ENCODE measurements at regions not wholly inside any gene's neighbourhood (a gene's known extent, or its start where the extent isn't known, plus 50 kb on each side); places are given as distances from the start of the nearest gene placed in this dataset.

- Histone ChIP-seq H2AFZ (ENCODE audit: control insufficient read depth, low read length) (no peak overlapping the region), H3K4me2 (ENCODE audit: control insufficient read depth, extremely low read depth, insufficient read depth, low read depth, low read length) (no peak overlapping the region), H3K36me3 (ENCODE audit: control insufficient read depth in 2 of 2, extremely low read depth in 1 of 2, insufficient read depth in 2 of 2, low read length in 2 of 2) (no peaks in the 10 kb centered on the region), H4K20me1 (ENCODE audit: control insufficient read depth, extremely low read depth, insufficient read depth, low read length) (no peaks in the 10 kb centered on the region), H3K9me3 (ENCODE audit: control insufficient read depth, low read depth, low read length) (peaks cover 3% of the 10 kb centered on the region), H3K79me2 (ENCODE audit: control insufficient read depth, insufficient read depth, low read length) (no peaks in the 10 kb centered on the region), H3K9me1 (ENCODE audit: control insufficient read depth, extremely low read depth, insufficient read depth, low read length) (no peaks in the 10 kb centered on the region), H3K27ac (ENCODE audit: control insufficient read depth, insufficient read depth, low read length) (no peak overlapping the region), H3K4me3 (ENCODE audit: control insufficient read depth in 2 of 3, extremely low read depth in 1 of 3, insufficient read depth in 2 of 3, low read depth in 1 of 3, low read length in 3 of 3) (no peak overlapping the region), H3K27me3 (ENCODE audit: control insufficient read depth, extremely low read depth, insufficient read depth, low read length) (no peaks in the 10 kb centered on the region), H3K4me1 (ENCODE audit: control insufficient read depth, extremely low read depth, insufficient read depth, low read length) (no peaks in the 10 kb centered on the region), H3K9ac (ENCODE audit: control insufficient read depth, extremely low read depth, insufficient read depth, low read length) (no peak overlapping the region)
- no peak for TF ChIP-seq EZH2 (IDR thresholded peaks at IDR 0.05; ENCODE audit: low read length)
- TF ChIP-seq CTCF (optimal IDR thresholded peaks at IDR 0.05 in 1 of 3, IDR thresholded peaks at IDR 0.05 in 1 of 3, conservative IDR thresholded peaks at IDR 0.05 in 1 of 3; ENCODE audit: extremely low read depth in 1 of 3, insufficient read depth in 2 of 3, low read length in 3 of 3), result no peak
- DNase-seq (ENCODE audit: low read depth, low spot score) (no peak), FAIRE-seq (no peak)
- dilution Hi-C loops (cut with MboI; ENCODE audit: extremely low pct_ligation_motif_present, low sequenced_read_pairs), result no loop called here
Observed at GRCh38 chr14:49051328-49052060, 534.7 kb downstream of the RPS29 start.

DNA sequence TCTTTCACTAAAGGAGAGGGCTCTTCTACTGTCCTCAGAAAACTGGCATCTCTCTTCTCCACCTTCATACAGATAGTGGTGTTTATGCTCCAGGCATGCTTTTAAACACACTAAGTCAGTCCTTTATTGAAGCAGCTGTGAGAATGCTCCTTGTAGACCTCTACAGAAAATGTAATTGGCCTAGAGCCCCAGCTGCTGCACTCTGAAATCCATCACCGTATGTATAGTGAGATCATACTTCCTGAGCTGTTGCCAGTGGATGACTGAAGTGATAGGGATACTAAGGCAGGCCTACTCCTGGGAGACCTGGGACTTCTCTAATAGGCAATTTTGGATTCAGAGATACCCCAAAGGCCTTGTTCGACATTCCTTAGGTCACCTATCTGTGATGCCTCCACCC is 535.4 kb downstream of the RPS29 start:
- Histone ChIP-seq H3K36me3 (ENCODE audit: control insufficient read depth in 2 of 2, extremely low read depth in 1 of 2, insufficient read depth in 2 of 2, low read length in 2 of 2) (no peaks in the 10 kb centered on the region), H3K4me1 (ENCODE audit: control insufficient read depth, extremely low read depth, insufficient read depth, low read length) (no peaks in the 10 kb centered on the region), H2AFZ (ENCODE audit: control insufficient read depth, low read length) (no peak overlapping the region), H3K79me2 (ENCODE audit: control insufficient read depth, insufficient read depth, low read length) (no peaks in the 10 kb centered on the region), H3K9ac (ENCODE audit: control insufficient read depth, extremely low read depth, insufficient read depth, low read length) (no peak overlapping the region), H3K9me1 (ENCODE audit: control insufficient read depth, extremely low read depth, insufficient read depth, low read length) (no peaks in the 10 kb centered on the region), H3K4me3 (ENCODE audit: control insufficient read depth in 2 of 3, extremely low read depth in 1 of 3, insufficient read depth in 2 of 3, low read depth in 1 of 3, low read length in 3 of 3) (no peak overlapping the region), H3K27me3 (ENCODE audit: control insufficient read depth, extremely low read depth, insufficient read depth, low read length) (no peaks in the 10 kb centered on the region), H4K20me1 (ENCODE audit: control insufficient read depth, extremely low read depth, insufficient read depth, low read length) (no peaks in the 10 kb centered on the region), H3K9me3 (ENCODE audit: control insufficient read depth, low read depth, low read length) (peaks cover 3% of the 10 kb centered on the region), H3K4me2 (ENCODE audit: control insufficient read depth, extremely low read depth, insufficient read depth, low read depth, low read length) (no peak overlapping the region), H3K27ac (ENCODE audit: control insufficient read depth, insufficient read depth, low read length) (no peak overlapping the region)
- DNase-seq (ENCODE audit: low read depth, low spot score) (no peak), FAIRE-seq (no peak)
- dilution Hi-C loops (cut with MboI; ENCODE audit: extremely low pct_ligation_motif_present, low sequenced_read_pairs), result no loop called here
- TF ChIP-seq CTCF (optimal IDR thresholded peaks at IDR 0.05 in 1 of 3, IDR thresholded peaks at IDR 0.05 in 1 of 3, conservative IDR thresholded peaks at IDR 0.05 in 1 of 3; ENCODE audit: extremely low read depth in 1 of 3, insufficient read depth in 2 of 3, low read length in 3 of 3) (no peak), EZH2 (IDR thresholded peaks at IDR 0.05; ENCODE audit: low read length) (no peak)
